H1 (cell line): ENCODE measurements at regions not wholly inside any gene's neighbourhood (a gene's known extent, or its start where the extent isn't known, plus 50 kb on each side); places are given as distances from the start of the nearest gene placed in this dataset.

Source experiments
- BACH1 ChIP-seq: IDR thresholded peaks from 2 replicates; pipeline ENCODE4 v1.6.1; 2012; ENCODE audit warnings: low read length, improper control_type of control experiment
- CHD7 ChIP-seq: fragments of 300-600 bp; sonication (generic); IDR thresholded peaks from 2 replicates; pipeline ENCODE4 v1.7.1; 2012; ENCODE audit warnings: low read length, moderate library complexity, mild to moderate bottlenecking, inconsistent platforms; ENCODE audit not compliant: insufficient replicate concordance
- E2F6 ChIP-seq: IDR thresholded peaks from 2 replicates; pipeline ENCODE4 v1.6.1; 2012; ENCODE audit warnings: inconsistent platforms
- EZH2 ChIP-seq: fragments of 200-600 bp; sonication (generic); IDR thresholded peaks from 2 replicates; pipeline ENCODE4 v1.7.1; 2012; ENCODE audit warnings: low read depth, mild to moderate bottlenecking, moderate library complexity, low read length, inconsistent platforms; ENCODE audit not compliant: severe bottlenecking
- JUND ChIP-seq: IDR thresholded peaks from 2 replicates; pipeline ENCODE4 v1.6.1; 2011; ENCODE audit warnings: mild to moderate bottlenecking, improper control_type of control experiment, low read length
- KDM4A ChIP-seq: IDR thresholded peaks from one replicate; pipeline ENCODE4 v1.7.1; 2012; ENCODE audit warnings: low read depth, mild to moderate bottlenecking, moderate library complexity, low read length, inconsistent platforms; ENCODE audit not compliant: severe bottlenecking
- SIN3A ChIP-seq, 2 experiments: IDR thresholded peaks in 1 of 2; conservative IDR thresholded peaks in 1 of 2; 2 replicates each; pipeline ENCODE4 v1.6.1; 2011 to 2012; ENCODE audit warnings: low read length in 2 of 2, improper control_type of control experiment in 1 of 2, low read depth in 1 of 2, mild to moderate bottlenecking in 1 of 2
- SIX5 ChIP-seq: IDR thresholded peaks from 2 replicates; pipeline ENCODE4 v1.6.1; 2011; ENCODE audit warnings: mild to moderate bottlenecking, low read depth, low read length
- TF ChIP-seq, protein P1 (sequence below): IDR thresholded peaks from 2 replicates; pipeline ENCODE4 v1.6.1; 2011; ENCODE audit warnings: low read depth, mild to moderate bottlenecking, low read length; ENCODE audit not compliant: insufficient read depth

DNA sequence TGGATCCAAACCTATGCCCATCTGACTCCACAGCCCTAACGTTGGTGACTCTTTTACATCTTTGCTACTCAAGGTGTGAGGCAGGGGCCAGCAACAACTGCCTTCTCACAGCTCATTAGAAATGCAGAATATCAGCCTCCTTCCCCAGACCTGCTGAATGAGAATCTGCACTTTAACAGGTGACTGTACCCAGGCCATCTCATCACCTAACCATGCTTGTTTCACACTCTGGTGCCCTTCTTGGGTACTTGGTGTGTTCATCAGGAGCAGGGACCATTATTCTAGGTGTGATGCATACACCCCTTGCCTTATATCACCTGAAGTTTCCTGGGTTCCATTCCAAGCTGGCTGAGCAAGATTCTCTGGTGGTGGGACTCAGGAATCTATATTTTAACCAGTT is 196.3 kb upstream of the LMCD1 start (continued):
- TF ChIP-seq CHD7: no peak
- no peak for TF ChIP-seq SIN3A (conservative IDR thresholded peaks at IDR 0.05 in 1 of 2, IDR thresholded peaks at IDR 0.05 in 1 of 2; ENCODE audit: low read depth in 1 of 2, low read length in 2 of 2)
- TF ChIP-seq E2F6: no peak
- no peak for TF ChIP-seq EZH2
- TF ChIP-seq KDM4A: no peak
- TF ChIP-seq BACH1: no peak
- no peak for TF ChIP-seq JUND
- TF ChIP-seq, protein P1, sequence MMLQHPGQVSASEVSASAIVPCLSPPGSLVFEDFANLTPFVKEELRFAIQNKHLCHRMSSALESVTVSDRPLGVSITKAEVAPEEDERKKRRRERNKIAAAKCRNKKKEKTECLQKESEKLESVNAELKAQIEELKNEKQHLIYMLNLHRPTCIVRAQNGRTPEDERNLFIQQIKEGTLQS: no peak
- TF ChIP-seq SIX5: no peak
